ENCODE measurements at regions not wholly inside any gene's neighbourhood (a gene's known extent, or its start where the extent isn't known, plus 50 kb on each side); places are given as distances from the start of the nearest gene placed in this dataset.

GRCh38 chr13:27721681-27722080, 70.6 kb upstream of the GSX1 start:
- Histone ChIP-seq H3K27me3 (ENCODE audit: control insufficient read depth in 2 of 2, insufficient read depth in 2 of 2, low read length in 2 of 2) (no peaks in the 10 kb centered on the region), H3K9me3 (ENCODE audit: control insufficient read depth in 2 of 3, low read length in 3 of 3) (no peaks in the 10 kb centered on the region), H3K36me3 (ENCODE audit: control insufficient read depth in 2 of 3, insufficient read depth in 3 of 3, low read length in 3 of 3) (no peaks in the 10 kb centered on the region), H3K27ac (ENCODE audit: low read depth, low read length) (no peak overlapping the region), H3K4me1 (ENCODE audit: control insufficient read depth in 2 of 2, insufficient read depth in 2 of 2, low read length in 2 of 2) (no peaks in the 10 kb centered on the region), H3K4me3 (ENCODE audit: low read length) (no peak overlapping the region)
- ATAC-seq (no peak), DNase-seq (no peak)
- Mint-ChIP-seq H3K9me3 (no peaks in the 10 kb centered on the region), H3K4me3 (no peak overlapping the region), H3K36me3 (no peaks in the 10 kb centered on the region), H3K27ac (no peak overlapping the region), H3K27me3 (peaks cover 3 to 24% (median 13%) of the 10 kb centered on the region in 5 donors), H3K4me1 (no peaks in the 10 kb centered on the region)
- intact Hi-C loops (cut with micrococcal nuclease), result no loop called here
- CTCF ChIA-PET, result no interaction called here
- POLR2A ChIA-PET, result no interaction called here

- Mint-ChIP-seq H3K27me3 (peaks cover 0 to 19% (median 0%) of the 10 kb centered on the region in 5 donors), H3K9me3 (peaks cover 0 to 2% (median 0%) of the 10 kb centered on the region in 11 donors), H3K4me1 (peaks cover 5 to 36% (median 23%) of the 10 kb centered on the region in 7 donors), H3K27ac (no peak overlapping the region), H3K4me3 (peak overlapping the region in 1 of 10 donors; percentile 79), H3K36me3 (no peaks in the 10 kb centered on the region)
- ATAC-seq, result no peak
- H3K36me3 ChIP-seq (ENCODE audit: control insufficient read depth in 2 of 3, insufficient read depth in 3 of 3, low read length in 3 of 3), result no peaks in the 10 kb centered on the region
- H3K27ac ChIP-seq (ENCODE audit: low read depth, low read length), result no peak overlapping the region
- H3K4me1 ChIP-seq (ENCODE audit: control insufficient read depth in 2 of 2, insufficient read depth in 2 of 2, low read length in 2 of 2), result peaks cover 0 to 9% of the 10 kb centered on the region in 2 donors
- DNase-seq, result no peak
- H3K27me3 ChIP-seq (ENCODE audit: control insufficient read depth in 2 of 2, insufficient read depth in 2 of 2, low read length in 2 of 2), result no peaks in the 10 kb centered on the region
- ChIA-PET POLR2A (no interaction called here), CTCF (no interaction called here)
- H3K9me3 ChIP-seq (ENCODE audit: control insufficient read depth in 2 of 3, low read length in 3 of 3), result no peaks in the 10 kb centered on the region
- intact Hi-C loops (cut with micrococcal nuclease), result no loop called here
- H3K4me3 ChIP-seq (ENCODE audit: low read length), result no peak overlapping the region
These were observed 64.0 kb upstream of the GSX1 start for GRCh38 chr13:27728271-27728670.

- DNase-seq (peak in 3 of 9 donors; percentile 4 to 7 (median 6)), ATAC-seq (no peak)
- H3K36me3 Mint-ChIP-seq, result no peaks in the 10 kb centered on the region
- no peaks in the 10 kb centered on the region for H3K36me3 ChIP-seq (ENCODE audit: control insufficient read depth in 2 of 3, insufficient read depth in 3 of 3, low read length in 3 of 3)
- H3K4me3 Mint-ChIP-seq, result peak overlapping the region in 9 of 10 donors; percentile 44 to 81 (median 61)
- peaks cover 0 to 5% (median 0%) of the 10 kb centered on the region in 11 donors for H3K9me3 Mint-ChIP-seq
- no peak overlapping the region for H3K27ac ChIP-seq (ENCODE audit: low read depth, low read length)
- intact Hi-C loops (cut with micrococcal nuclease), result no loop called here
- CTCF ChIA-PET, result interaction anchor here (1.3 kb wide), 1 partner anchor 123 kb away, joined by 3 read pairs; no protein-coding TSS in a partner anchor
- H3K27me3 Mint-ChIP-seq, result peaks cover 0 to 21% (median 0%) of the 10 kb centered on the region in 5 donors
- peak overlapping the region in 6 of 9 donors; percentile 23 to 80 (median 46) for H3K27ac Mint-ChIP-seq
- H3K4me3 ChIP-seq (ENCODE audit: low read length), result peak overlapping the region; percentile 15
- POLR2A ChIA-PET, result no interaction called here
- H3K9me3 ChIP-seq (ENCODE audit: control insufficient read depth in 2 of 3, low read length in 3 of 3), result no peaks in the 10 kb centered on the region
- H3K27me3 ChIP-seq (ENCODE audit: control insufficient read depth in 2 of 2, insufficient read depth in 2 of 2, low read length in 2 of 2), result no peaks in the 10 kb centered on the region
- H3K4me1 ChIP-seq (ENCODE audit: control insufficient read depth in 2 of 2, insufficient read depth in 2 of 2, low read length in 2 of 2), result peaks cover 0 to 9% of the 10 kb centered on the region in 2 donors
- H3K4me1 Mint-ChIP-seq, result peaks cover 5 to 36% (median 23%) of the 10 kb centered on the region in 7 donors
These were observed 62.1 kb upstream of the GSX1 start for GRCh38 chr13:27730191-27730590.

All from naive thymus-derived CD4-positive, alpha-beta T cell (primary cell).